PFSK-1 (cell line): ENCODE measurements at regions not wholly inside any gene's neighbourhood (a gene's known extent, or its start where the extent isn't known, plus 50 kb on each side); places are given as distances from the start of the nearest gene placed in this dataset.

Source experiments
- FOXP2 ChIP-seq: optimal IDR thresholded peaks from 2 replicates; pipeline ENCODE3; 2011; ENCODE audit warnings: borderline replicate concordance, control low read depth, inconsistent platforms; ENCODE audit not compliant: insufficient read depth; ENCODE audit errors: extremely low read length, extremely low read depth
- POLR2AphosphoS5 ChIP-seq: IDR thresholded peaks from 2 replicates; pipeline ENCODE4 v1.6.1; 2012; ENCODE audit warnings: low read depth, mild to moderate bottlenecking, control low read depth, low read length, moderate library complexity
- REST ChIP-seq, 2 experiments: IDR thresholded peaks; 2 replicates each; pipeline versions ENCODE4 v1.6.1 to v1.8.0; 2011 to 2012; ENCODE audit warnings: low read depth in 2 of 2, low read length in 2 of 2, control low read depth in 1 of 2, inconsistent platforms in 1 of 2, mild to moderate bottlenecking in 1 of 2, moderate library complexity in 1 of 2; ENCODE audit not compliant: insufficient read depth in 1 of 2
- SIN3A ChIP-seq: IDR thresholded peaks from 2 replicates; pipeline ENCODE4 v1.6.1; 2012; ENCODE audit warnings: mild to moderate bottlenecking, low read length, moderate library complexity, borderline replicate concordance; ENCODE audit not compliant: insufficient read depth
- TAF1 ChIP-seq: IDR thresholded peaks from 2 replicates; pipeline ENCODE4 v1.6.1; 2012; ENCODE audit warnings: low read length, control low read depth, borderline replicate concordance; ENCODE audit not compliant: insufficient read depth

DNA sequence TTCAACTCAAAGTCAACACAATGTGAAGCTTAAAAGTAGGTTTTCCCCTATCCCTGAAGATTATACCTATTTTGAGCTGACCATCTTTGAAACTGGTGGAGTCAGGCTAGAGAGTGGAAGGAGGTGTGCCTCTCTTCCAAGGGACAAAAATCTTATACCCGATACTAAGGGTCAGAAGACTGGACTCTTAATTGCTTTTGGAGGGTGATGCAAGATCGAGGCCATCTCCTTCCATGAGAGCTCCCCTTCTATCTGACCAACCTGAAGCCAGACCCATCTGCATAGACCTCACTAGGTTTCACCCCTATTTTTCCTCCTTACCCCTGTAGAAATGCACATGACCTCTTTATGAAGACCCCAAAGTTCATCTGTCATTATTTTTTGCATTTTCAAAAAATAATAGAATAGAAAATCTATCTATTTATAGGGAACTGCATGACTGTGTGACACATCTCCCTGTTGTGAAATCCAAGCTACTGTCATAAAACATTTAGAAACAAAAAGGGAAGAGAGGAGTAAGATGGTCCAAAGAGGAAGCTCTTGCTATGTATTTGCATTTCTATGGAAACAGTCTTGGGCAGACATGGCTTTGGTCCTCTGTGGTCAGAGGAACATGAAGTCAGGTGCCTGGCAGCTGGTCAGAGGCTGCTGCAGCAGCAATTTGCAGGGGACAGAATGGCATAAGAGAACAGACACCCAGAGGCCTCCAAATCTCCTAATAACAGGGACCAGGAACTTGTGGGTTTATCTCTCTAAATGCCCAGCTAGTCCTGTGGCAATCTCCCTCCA, 349.2 kb downstream of the MAFB start:
- no peak for TF ChIP-seq SIN3A
- no peak for TF ChIP-seq FOXP2
- no peak for TF ChIP-seq TAF1
- TF ChIP-seq POLR2AphosphoS5: no peak
- TF ChIP-seq REST (IDR thresholded peaks at IDR 0.05; ENCODE audit: insufficient read depth in 1 of 2, low read depth in 2 of 2, low read length in 2 of 2): no peak
